ENCODE measurements at regions not wholly inside any gene's neighbourhood (a gene's known extent, or its start where the extent isn't known, plus 50 kb on each side); places are given as distances from the start of the nearest gene placed in this dataset.

GRCh38 chr17:70655176-70655958 lies 486.0 kb downstream of the KCNJ2 start:
- no peak for DNase-seq (ENCODE audit: low spot score)

GRCh38 chr17:70658317-70658716 lies 489.0 kb downstream of the KCNJ2 start:
- DNase-seq (ENCODE audit: low spot score), result no peak

GRCh38 chr17:70658840-70659239 lies 489.5 kb downstream of the KCNJ2 start:
- no peak for DNase-seq (ENCODE audit: low spot score)

- no peak for DNase-seq (ENCODE audit: low spot score)
Measured at GRCh38 chr17:70661342-70662222, 492.2 kb downstream of the KCNJ2 start.

DNA sequence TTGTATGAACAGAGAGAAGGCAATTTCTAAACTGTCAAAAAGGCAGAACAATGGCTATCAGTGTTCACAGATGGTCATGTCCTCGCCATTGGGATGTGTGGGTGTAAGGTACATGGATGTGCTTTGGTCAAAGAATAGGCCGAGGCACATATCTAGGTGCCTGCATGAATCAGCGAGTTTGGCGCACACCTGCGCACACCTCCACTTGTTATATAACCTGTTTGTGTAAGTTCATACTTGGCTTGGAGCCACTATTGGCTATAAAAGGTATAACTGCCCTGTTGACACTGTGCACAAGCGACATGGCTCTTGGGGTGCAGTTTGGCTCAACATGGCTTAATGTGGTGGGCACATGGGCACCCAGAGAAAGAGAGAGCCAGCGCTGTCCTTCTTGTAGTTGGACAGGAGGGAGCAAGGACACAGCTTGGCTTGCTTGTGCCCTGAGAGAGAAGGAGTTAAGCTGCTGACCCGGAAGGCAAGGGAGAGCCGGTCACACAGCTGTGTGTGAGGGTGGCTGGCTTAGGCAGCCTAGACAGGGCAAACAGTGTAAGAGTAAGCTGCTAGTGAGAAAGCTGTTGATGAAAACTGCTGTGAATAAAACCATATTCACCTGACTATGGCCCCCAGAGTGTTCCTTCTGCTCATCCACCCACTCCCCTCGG lies 499.1 kb downstream of the KCNJ2 start:
- no peak for DNase-seq (ENCODE audit: low spot score)

DNA sequence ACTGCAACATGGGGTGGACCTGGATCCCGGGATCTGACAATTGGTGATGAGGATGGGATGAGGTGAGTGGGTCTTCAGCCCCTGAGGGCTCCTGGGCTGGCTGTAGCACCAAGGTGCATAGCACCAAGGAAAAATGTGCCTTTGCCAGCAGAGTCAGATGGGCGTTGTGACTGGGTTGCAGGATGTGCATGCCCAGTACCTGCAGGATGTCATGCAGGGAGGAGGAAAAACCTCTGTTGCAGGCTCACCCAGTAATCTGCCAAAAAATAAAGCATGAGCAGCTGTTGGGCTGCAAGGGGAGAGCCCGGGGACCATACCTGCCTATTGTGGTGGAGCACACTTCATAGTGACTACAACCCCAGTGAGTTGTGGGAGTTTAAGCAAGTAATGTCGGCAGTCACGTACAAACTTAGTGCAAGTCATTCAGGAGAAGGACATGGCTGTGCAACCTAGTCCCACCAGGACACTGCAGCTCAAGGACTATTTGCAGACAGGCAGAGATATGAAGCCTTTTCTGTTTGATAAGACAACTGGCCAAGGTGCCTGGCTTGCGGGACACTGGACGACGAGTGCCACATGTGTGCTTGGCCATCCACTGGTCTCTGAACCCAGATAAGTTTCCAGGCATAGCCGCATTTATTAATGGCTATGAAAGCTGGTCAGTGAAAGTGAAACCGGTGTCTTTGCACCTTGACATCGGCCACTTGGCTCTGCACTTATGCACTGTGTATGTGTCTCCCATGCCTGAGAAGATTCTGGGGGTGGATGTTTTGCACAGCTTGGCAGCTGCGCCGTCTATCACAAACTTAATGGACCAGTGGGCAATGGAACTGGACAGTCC lies 499.8 kb downstream of the KCNJ2 start:
- DNase-seq (ENCODE audit: low spot score), result no peak

DNA sequence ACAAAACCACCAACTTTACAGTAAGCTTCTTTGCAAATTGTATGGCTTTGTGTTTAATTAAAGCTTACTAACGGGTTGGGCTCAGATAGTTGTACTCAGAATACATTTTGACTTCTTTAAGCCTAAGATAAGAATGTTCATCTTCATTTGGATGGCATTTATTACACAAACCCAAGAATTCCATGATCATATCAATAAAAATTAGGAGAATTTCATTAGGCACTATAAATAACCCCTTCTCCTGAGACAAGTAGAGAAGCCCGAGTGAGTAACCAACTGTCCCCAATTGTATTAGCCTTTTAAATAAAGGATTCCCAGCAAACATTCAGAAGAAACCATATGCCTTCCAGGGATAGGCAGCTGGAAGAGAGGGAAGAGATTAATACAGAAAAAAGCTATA lies 504.7 kb downstream of the KCNJ2 start:
- DNase-seq (ENCODE audit: low spot score), result no peak

- no peak for DNase-seq (ENCODE audit: low spot score)
Measured at GRCh38 chr17:70675070-70675590, 505.8 kb downstream of the KCNJ2 start.

GRCh38 chr17:70677783-70678647 lies 508.7 kb downstream of the KCNJ2 start:
- no peak for DNase-seq (ENCODE audit: low spot score)

DNA sequence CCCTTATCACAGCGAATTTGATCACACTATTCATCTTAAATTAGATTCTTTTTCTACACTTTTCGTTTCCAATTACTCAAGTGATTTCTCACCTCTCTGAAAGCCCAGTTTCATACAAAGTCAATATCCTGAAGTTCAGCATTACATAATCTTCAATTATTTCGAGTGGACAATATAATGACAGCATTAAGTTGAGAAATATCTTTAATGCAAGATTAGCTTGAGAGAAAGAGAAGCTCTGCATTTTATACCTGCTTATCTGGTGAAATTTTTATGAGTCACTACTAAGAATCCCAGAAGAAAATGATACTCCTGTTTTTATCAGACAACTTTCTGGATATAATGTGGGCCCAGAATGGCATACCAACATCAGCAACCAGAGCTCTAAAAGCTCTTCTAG lies 509.6 kb downstream of the KCNJ2 start:
- DNase-seq (ENCODE audit: low spot score), result no peak

GRCh38 chr17:70683936-70684335 lies 514.6 kb downstream of the KCNJ2 start:
- DNase-seq (ENCODE audit: low spot score), result no peak

- no peak for DNase-seq (ENCODE audit: low spot score)
Measured at GRCh38 chr17:70687421-70687820, 518.1 kb downstream of the KCNJ2 start.

DNA sequence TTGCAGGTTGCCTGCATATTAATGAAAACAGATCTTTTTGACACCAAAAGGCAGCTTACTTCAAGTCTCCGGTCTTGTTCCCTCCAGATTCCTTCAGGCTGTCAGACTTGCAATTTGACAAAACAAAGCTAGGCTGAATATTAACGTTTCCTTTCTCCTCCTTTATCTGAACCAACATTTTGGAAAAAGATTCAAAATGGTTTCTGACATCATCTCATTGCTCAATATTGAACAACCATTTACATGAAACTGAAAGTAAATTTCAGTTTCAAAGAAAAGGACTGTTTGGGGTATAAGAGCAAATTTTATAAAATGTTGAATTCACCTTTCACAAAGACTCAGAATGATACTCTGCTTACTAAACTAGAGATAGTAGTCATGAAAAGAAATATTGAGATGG lies 521.8 kb downstream of the KCNJ2 start:
- no peak for DNase-seq (ENCODE audit: low spot score)

- DNase-seq (ENCODE audit: low spot score), result no peak
Measured at GRCh38 chr17:70699408-70699807, 530.1 kb downstream of the KCNJ2 start.

DNA sequence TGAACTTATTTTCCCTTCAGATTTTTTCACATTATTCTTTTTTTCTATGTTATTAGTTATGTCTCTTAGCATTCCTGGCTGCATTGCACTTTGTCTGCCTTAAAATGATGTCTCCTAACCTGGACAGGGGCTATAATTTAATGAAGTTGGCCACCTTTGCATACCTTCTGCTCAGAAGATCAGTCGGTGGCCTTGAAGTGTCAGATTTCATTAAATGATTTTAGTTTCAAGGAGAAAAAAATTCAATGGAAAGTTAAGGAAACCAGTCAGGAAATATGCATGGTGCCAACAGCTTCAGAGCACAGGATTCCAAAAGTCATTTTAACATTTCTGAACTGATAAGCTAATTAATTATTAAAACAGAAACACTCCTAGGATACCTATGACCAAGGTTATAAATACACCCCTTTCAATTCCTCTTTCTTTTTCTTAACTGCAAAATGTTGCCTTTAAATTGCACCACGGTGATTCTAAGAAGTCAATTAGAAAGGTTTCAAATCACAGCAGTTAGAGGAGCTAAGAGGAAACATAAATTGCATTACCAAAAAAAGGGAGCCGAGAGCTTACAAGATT lies 533.4 kb downstream of the KCNJ2 start:
- no peak for DNase-seq (ENCODE audit: low spot score)

GRCh38 chr17:70709596-70709995 lies 540.3 kb downstream of the KCNJ2 start:
- DNase-seq (ENCODE audit: low spot score), result no peak

GRCh38 chr17:70713694-70714093 lies 544.4 kb downstream of the KCNJ2 start:
- DNase-seq (ENCODE audit: low spot score), result no peak

GRCh38 chr17:70716551-70716950 lies 547.2 kb downstream of the KCNJ2 start:
- DNase-seq (ENCODE audit: low spot score), result no peak

GRCh38 chr17:70717042-70717441 lies 547.7 kb downstream of the KCNJ2 start:
- no peak for DNase-seq (ENCODE audit: low spot score)

DNA sequence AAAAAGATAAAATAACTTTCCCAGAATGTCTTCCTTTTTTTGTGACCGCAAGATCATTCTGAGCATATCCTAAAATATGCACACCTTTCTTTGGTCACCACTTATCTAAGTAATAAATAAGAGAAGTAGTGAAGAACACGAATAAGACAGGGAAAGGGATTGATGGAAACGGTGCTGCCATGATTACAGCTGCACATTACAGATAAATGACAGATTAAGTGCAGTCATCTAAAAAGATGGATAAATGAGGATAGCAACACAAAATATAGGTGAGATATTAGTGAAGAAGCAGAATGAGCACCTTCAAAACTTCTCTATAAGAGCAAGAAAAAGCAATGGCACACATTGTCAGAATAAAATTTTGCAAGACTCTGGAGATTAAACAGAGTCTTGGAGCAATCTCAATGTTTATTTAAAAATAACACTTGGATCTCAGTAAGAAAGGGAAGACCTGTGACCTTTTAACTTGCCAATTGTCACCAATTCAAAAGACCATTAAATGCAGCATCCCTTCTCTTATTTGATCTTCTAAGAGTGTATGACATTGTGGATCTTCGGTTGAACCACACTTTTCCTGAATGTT lies 567.1 kb downstream of the KCNJ2 start:
- DNase-seq (ENCODE audit: low spot score), result no peak
